ENCODE measurements at regions not wholly inside any gene's neighbourhood (a gene's known extent, or its start where the extent isn't known, plus 50 kb on each side); places are given as distances from the start of the nearest gene placed in this dataset.

GRCh38 chr4:8739317-8739716 lies 132.3 kb downstream of the HMX1 start:
- no peak overlapping the region for H3K4me3 ChIP-seq (ENCODE audit: low read length)
- no peak for DNase-seq (ENCODE audit: low read depth, low spot score)

GRCh38 chr4:8738471-8738931 lies 133.1 kb downstream of the HMX1 start:
- no peak for DNase-seq (ENCODE audit: low read depth, low spot score)
- no peak overlapping the region for H3K4me3 ChIP-seq (ENCODE audit: low read length)

- no peak for DNase-seq (ENCODE audit: low read depth, low spot score)
- H3K4me3 ChIP-seq (ENCODE audit: low read length): no peak overlapping the region
Measured at GRCh38 chr4:8737601-8738279, 133.9 kb downstream of the HMX1 start.

- no peak for DNase-seq (ENCODE audit: low read depth, low spot score)
- H3K4me3 ChIP-seq (ENCODE audit: low read length): no peak overlapping the region
Measured at GRCh38 chr4:8737075-8737474, 134.6 kb downstream of the HMX1 start.

GRCh38 chr4:8736090-8736825 lies 135.4 kb downstream of the HMX1 start:
- DNase-seq (ENCODE audit: low read depth, low spot score): no peak

GRCh38 chr4:8735236-8736089 lies 136.2 kb downstream of the HMX1 start:
- no peak for DNase-seq (ENCODE audit: low read depth, low spot score)
- no peak overlapping the region for H3K4me3 ChIP-seq (ENCODE audit: low read length)

More at GRCh38 chr4:8736090-8736825, 135.4 kb downstream of the HMX1 start:
- no peak overlapping the region for H3K4me3 ChIP-seq (ENCODE audit: low read length)

GRCh38 chr4:8732681-8733243 lies 138.9 kb downstream of the HMX1 start:
- no peak for DNase-seq (ENCODE audit: low read depth, low spot score)
- H3K4me3 ChIP-seq (ENCODE audit: low read length): no peak overlapping the region

GRCh38 chr4:8732092-8732491 lies 139.5 kb downstream of the CPZ start:
- no peak overlapping the region for H3K4me3 ChIP-seq (ENCODE audit: low read length)
- DNase-seq (ENCODE audit: low read depth, low spot score): no peak

GRCh38 chr4:8731364-8731763 lies 138.8 kb downstream of the CPZ start:
- H3K4me3 ChIP-seq (ENCODE audit: low read length): no peak overlapping the region
- no peak for DNase-seq (ENCODE audit: low read depth, low spot score)

- DNase-seq (ENCODE audit: low read depth, low spot score): no peak
- H3K4me3 ChIP-seq (ENCODE audit: low read length): no peak overlapping the region
Measured at GRCh38 chr4:8730681-8731080, 138.1 kb downstream of the CPZ start.

- H3K4me3 ChIP-seq (ENCODE audit: low read length): no peak overlapping the region
- no peak for DNase-seq (ENCODE audit: low read depth, low spot score)
Measured at GRCh38 chr4:8730159-8730558, 137.6 kb downstream of the CPZ start.

- no peak for DNase-seq (ENCODE audit: low read depth, low spot score)
- no peak overlapping the region for H3K4me3 ChIP-seq (ENCODE audit: low read length)
Measured at GRCh38 chr4:8729408-8730149, 137.0 kb downstream of the CPZ start.

- DNase-seq (ENCODE audit: low read depth, low spot score): no peak
- no peak overlapping the region for H3K4me3 ChIP-seq (ENCODE audit: low read length)
Measured at GRCh38 chr4:8728536-8729407, 136.2 kb downstream of the CPZ start.

GRCh38 chr4:8727546-8728510 lies 135.3 kb downstream of the CPZ start:
- H3K4me3 ChIP-seq (ENCODE audit: low read length): no peak overlapping the region

GRCh38 chr4:8727131-8727530 lies 134.6 kb downstream of the CPZ start:
- H3K4me3 ChIP-seq (ENCODE audit: low read length): no peak overlapping the region

More at GRCh38 chr4:8727546-8728510, 135.3 kb downstream of the CPZ start:
- no peak for DNase-seq (ENCODE audit: low read depth, low spot score)

GRCh38 chr4:8726344-8726851 lies 133.8 kb downstream of the CPZ start:
- H3K4me3 ChIP-seq (ENCODE audit: low read length): no peak overlapping the region
- no peak for DNase-seq (ENCODE audit: low read depth, low spot score)

More at GRCh38 chr4:8727131-8727530, 134.6 kb downstream of the CPZ start:
- no peak for DNase-seq (ENCODE audit: low read depth, low spot score)

GRCh38 chr4:8725845-8726244 lies 133.3 kb downstream of the CPZ start:
- no peak for DNase-seq (ENCODE audit: low read depth, low spot score)
- no peak overlapping the region for H3K4me3 ChIP-seq (ENCODE audit: low read length)
